GM18508 (cell line): ENCODE measurements at regions not wholly inside any gene's neighbourhood (a gene's known extent, or its start where the extent isn't known, plus 50 kb on each side); places are given as distances from the start of the nearest gene placed in this dataset.

Experiments
- ATAC-seq: cut with Tn5 transposase; IDR thresholded peaks from one replicate; pipeline ENCODE4 v1.9.1; 2021; ENCODE audit warnings: moderate number of reproducible peaks; ENCODE audit not compliant: insufficient read depth, unreplicated experiment

DNA sequence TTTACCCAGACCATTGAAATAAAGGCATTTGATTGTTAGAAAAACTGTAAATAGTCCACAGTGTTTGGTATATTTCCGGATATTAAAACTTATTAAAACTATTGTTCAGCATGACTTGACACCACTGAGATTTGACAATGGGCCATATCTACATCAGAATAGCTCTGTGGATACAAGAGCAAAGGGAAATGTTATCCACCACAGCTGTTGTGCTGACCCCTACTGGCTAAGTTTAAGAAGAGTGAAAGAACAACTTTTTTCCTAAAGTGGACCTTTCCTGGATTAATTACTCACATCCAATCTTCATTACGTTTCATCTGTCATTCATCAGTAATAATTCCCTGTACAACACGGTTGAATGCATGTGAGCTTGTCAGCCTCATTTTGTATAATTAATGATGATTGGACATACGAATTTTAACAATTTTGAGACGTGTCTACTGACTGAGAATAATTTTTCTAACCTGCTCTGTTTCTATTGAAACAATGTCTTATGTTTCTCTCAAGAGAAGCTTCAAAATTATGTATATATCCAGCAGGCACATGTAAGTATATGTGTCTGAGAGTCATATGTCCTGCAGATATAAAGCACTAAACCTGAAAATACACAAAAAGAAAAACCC lies 1952.6 kb downstream of the MAT2B start:
- ATAC-seq: no peak

GRCh38 chr5:165459232-165459631 lies 1953.8 kb downstream of the MAT2B start:
- no peak for ATAC-seq

GRCh38 chr5:165460911-165461310 lies 1955.5 kb downstream of the MAT2B start:
- ATAC-seq: no peak

GRCh38 chr5:165477546-165477945 lies 1972.1 kb downstream of the MAT2B start:
- ATAC-seq: no peak

DNA sequence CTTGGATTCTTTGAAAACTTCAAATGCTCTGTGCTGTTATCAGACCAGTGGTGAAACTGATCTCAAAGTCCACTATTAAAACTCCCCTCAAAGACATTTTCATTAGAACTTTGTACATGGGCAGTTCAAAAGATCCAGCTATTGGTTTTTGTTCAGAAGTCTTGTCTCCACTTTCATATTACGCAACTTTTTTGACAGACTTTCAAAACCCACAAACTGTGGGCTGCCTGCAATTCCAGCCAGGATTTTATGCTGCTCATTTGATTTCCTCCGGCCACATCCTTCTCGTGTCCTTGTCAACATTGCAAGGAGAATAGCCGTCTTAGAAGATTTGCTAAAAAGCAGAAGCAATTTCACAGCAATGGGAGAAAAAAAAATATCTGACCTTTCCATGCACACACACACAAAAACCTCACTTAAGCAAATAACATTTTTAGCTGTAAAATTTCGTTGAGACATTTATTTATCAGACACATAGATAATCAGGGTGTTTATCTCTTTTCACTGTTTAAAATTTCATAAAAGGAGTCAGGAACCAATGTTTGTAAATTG lies 1990.5 kb downstream of the MAT2B start:
- no peak for ATAC-seq

DNA sequence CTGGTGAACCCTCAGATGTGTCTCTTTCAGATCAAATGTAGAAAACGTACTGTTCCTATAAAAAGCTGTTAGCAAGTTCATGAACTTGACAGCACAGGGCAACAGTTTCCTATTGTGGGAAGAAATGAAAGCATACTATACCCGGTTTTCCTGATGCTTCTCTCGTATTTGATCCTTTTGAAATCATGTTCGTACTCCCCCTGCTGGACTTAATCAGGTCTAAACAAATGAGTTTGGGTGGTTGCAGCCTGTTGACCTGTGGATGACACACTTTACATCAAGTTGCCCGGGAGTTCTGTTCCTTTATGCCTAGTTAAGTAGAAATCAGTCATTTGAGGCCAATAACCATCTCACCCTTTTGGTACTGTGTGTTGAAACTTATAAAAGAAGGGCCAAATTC lies 1992.3 kb downstream of the MAT2B start:
- ATAC-seq: no peak

- no peak for ATAC-seq
Measured at GRCh38 chr5:165502893-165503691, 1997.7 kb downstream of the MAT2B start.

- ATAC-seq: no peak
Measured at GRCh38 chr5:165504674-165505073, 1999.3 kb downstream of the MAT2B start.

DNA sequence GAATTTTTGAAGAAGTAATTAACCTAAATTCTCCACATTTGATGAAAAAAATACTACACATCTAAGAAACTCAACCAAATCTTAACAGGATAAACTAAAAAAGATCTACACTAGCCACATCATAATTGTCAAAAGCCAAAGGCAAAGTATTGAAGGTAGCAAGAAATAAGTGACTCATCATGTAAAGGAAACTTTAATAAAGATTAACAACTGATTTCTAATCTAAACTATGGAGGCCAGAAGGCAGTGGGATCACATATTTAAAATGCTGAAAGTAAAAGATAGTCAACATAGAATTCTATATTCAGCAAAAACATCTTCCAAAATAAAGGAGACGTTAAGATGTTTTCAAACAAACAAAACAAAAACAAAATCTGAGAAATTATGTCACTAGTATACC lies 2002.9 kb downstream of the MAT2B start:
- no peak for ATAC-seq

- ATAC-seq: no peak
Measured at GRCh38 chr5:165508861-165509260, 2003.4 kb downstream of the MAT2B start.

- no peak for ATAC-seq
Measured at GRCh38 chr5:165521816-165522610, 2016.6 kb downstream of the MAT2B start.

- no peak for ATAC-seq
Measured at GRCh38 chr5:165525271-165525670, 2019.9 kb downstream of the MAT2B start.

DNA sequence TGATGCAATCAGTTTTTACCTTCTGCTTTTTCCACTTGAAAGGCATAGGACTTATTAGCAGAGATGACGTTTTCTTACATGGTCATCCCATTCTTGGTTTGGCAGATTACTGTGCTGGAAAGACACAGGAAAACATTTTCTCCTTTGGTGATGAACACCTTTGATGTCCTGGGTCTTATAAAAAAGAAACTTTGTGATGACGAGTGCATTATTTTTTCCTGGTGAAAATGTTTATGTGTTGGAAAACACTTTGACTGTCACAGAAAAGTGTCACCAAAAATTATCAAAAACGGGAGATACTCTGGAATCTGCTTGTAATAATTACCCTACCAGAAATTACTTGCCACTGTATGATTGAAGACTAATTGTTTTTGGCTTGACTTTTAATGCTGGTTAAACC lies 2020.9 kb downstream of the MAT2B start:
- ATAC-seq: no peak

DNA sequence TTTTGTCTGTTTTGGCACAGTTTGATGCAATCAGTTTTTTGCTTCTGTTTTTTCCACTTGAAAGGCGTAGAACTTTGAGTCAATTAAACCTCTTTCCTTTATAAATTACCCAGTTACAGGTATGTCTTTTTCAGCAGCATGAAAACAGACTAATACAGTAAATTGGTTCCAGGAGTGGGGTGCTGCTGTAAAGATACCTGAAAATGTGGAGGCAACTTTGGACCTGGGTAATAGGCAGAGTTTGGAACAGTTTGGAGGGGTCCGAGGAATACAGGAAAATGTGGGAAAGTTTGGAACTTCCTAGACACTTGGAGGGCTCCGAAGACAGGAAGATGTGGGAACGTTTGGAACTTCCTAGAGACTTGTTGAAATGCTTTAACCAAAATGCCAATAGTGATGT lies 2022.2 kb downstream of the MAT2B start:
- no peak for ATAC-seq

- no peak for ATAC-seq
Measured at GRCh38 chr5:165538065-165538464, 2032.6 kb downstream of the MAT2B start.

GRCh38 chr5:165559645-165560044 lies 2054.2 kb downstream of the MAT2B start:
- no peak for ATAC-seq

DNA sequence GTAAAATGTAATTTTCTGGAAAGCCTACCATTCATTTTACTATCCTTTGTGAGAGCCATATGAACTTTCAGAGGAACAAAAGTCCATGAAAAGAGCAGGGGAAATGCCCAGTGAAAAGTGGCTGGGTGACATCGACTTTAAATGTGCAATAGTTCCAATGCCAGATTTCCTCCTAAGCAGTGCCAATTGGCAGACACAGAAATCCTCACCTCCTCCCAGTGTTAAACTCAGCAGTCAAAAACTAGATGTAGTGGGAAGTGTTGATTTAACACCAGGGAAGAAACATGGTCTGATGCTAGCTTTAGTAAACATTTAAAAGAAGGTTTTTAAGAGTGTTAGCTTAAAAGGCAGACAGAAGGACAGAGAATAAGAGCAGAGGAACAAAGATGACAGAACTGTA lies 2055.2 kb downstream of the MAT2B start:
- no peak for ATAC-seq

GRCh38 chr5:165565911-165566310 lies 2060.5 kb downstream of the MAT2B start:
- no peak for ATAC-seq

DNA sequence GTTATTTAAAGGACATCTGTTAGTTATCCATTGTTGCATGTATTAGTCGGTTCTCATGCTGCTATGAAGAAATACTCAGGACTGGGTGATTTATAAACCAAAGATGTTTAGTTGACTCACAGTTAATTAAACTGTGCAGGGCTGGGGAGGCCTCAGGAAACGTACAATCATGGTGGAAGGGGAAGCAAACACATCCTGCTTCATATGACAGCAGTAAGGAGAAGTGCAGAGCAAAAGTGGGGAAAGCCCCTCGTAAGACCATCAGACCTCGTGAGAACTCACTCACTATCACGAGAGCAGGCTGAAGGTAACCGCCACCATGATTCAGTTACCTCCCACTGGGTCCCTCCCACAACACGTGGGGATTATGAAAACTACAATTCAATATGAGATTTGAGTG lies 2064.1 kb downstream of the MAT2B start:
- ATAC-seq: no peak

GRCh38 chr5:165573445-165573844 lies 2068.0 kb downstream of the MAT2B start:
- no peak for ATAC-seq

- ATAC-seq: no peak
Measured at GRCh38 chr5:165574100-165574499, 2068.7 kb downstream of the MAT2B start.
